HEK293 (cell line): ENCODE measurements at regions not wholly inside any gene's neighbourhood (a gene's known extent, or its start where the extent isn't known, plus 50 kb on each side); places are given as distances from the start of the nearest gene placed in this dataset.
A peak's percentile ranks its signal among the peaks of the same experiment; 100 is the strongest.

Experiments used
- EGR2 ChIP-seq: fragments of 450-650 bp; formaldehyde crosslinking; IDR thresholded peaks from 2 replicates; pipeline ENCODE4 v1.5.1; 2016; ENCODE audit warnings: low read depth, missing biosample characterization, missing genetic modification characterization
- KLF1 ChIP-seq: fragments of 450-650 bp; formaldehyde crosslinking; IDR thresholded peaks from 2 replicates; pipeline ENCODE4 v1.5.1; 2016; ENCODE audit warnings: missing biosample characterization, missing genetic modification characterization
- PBX3 ChIP-seq: sonication (generic); formaldehyde crosslinking; IDR thresholded peaks from 2 replicates; pipeline ENCODE4 v1.8.1; 2022; ENCODE audit warnings: mild to moderate bottlenecking, moderate library complexity, missing genetic modification reagents
- REST ChIP-seq: fragments of 450-650 bp; formaldehyde crosslinking; IDR thresholded peaks from 2 replicates; pipeline ENCODE4 v1.5.1; 2016; ENCODE audit warnings: missing biosample characterization, missing genetic modification characterization
- ZBTB8A ChIP-seq: fragments of 450-650 bp; formaldehyde crosslinking; IDR thresholded peaks from 2 replicates; pipeline ENCODE4 v1.5.1; 2016; ENCODE audit warnings: missing biosample characterization, missing genetic modification characterization
- ZNF10 ChIP-seq: fragments of 450-650 bp; formaldehyde crosslinking; IDR thresholded peaks from 2 replicates; pipeline ENCODE4 v1.5.1; 2017; ENCODE audit warnings: missing biosample characterization, missing genetic modification characterization
- ZNF133 ChIP-seq: fragments of 450-650 bp; formaldehyde crosslinking; IDR thresholded peaks from 2 replicates; pipeline ENCODE4 v1.5.1; 2016; ENCODE audit warnings: missing biosample characterization, missing genetic modification characterization
- ZNF148 ChIP-seq: fragments of 450-650 bp; formaldehyde crosslinking; IDR thresholded peaks from 2 replicates; pipeline ENCODE4 v1.5.0; 2017; ENCODE audit warnings: missing biosample characterization, missing genetic modification characterization, borderline replicate concordance
- ZNF221 ChIP-seq: fragments of 450-650 bp; formaldehyde crosslinking; IDR thresholded peaks from 2 replicates; pipeline ENCODE4 v1.5.1; 2017; ENCODE audit warnings: missing biosample characterization, missing genetic modification characterization, borderline replicate concordance
- ZNF23 ChIP-seq: fragments of 450-650 bp; formaldehyde crosslinking; IDR thresholded peaks from 2 replicates; pipeline ENCODE4 v1.5.1; 2016; ENCODE audit warnings: missing biosample characterization, missing genetic modification characterization, borderline replicate concordance
- ZNF248 ChIP-seq: fragments of 450-650 bp; formaldehyde crosslinking; IDR thresholded peaks from 2 replicates; pipeline ENCODE4 v1.5.1; 2017; ENCODE audit warnings: missing biosample characterization, missing genetic modification characterization
- ZNF274 ChIP-seq, 2 experiments: fragments of 200-500 bp in 1 of 2; fragments of 450-650 bp in 1 of 2; sonication (Bioruptor generic) in 1 of 2; formaldehyde crosslinking in 1 of 2; IDR thresholded peaks; 2 replicates each; pipeline versions ENCODE4 v1.5.1 to v1.6.1; 2014 to 2016; ENCODE audit warnings: borderline replicate concordance in 1 of 2, inconsistent platforms in 1 of 2, low read length in 1 of 2, missing biosample characterization in 1 of 2, missing genetic modification characterization in 1 of 2
- ZNF292 ChIP-seq: fragments of 450-650 bp; formaldehyde crosslinking; IDR thresholded peaks from 2 replicates; pipeline ENCODE4 v1.5.1; 2016; ENCODE audit warnings: low read depth, missing biosample characterization, missing genetic modification characterization, borderline replicate concordance
- ZNF335 ChIP-seq: fragments of 450-650 bp; formaldehyde crosslinking; conservative IDR thresholded peaks from 2 replicates; pipeline ENCODE4 v1.5.1; 2016; ENCODE audit warnings: missing biosample characterization, missing genetic modification characterization
- ZNF37A ChIP-seq: fragments of 450-650 bp; IDR thresholded peaks from 2 replicates; pipeline ENCODE4 v1.5.1; 2018; ENCODE audit warnings: missing biosample characterization, missing genetic modification characterization
- ZNF501 ChIP-seq: fragments of 450-650 bp; formaldehyde crosslinking; IDR thresholded peaks from 2 replicates; pipeline ENCODE4 v1.5.1; 2016; ENCODE audit warnings: missing biosample characterization, missing genetic modification characterization
- ZNF521 ChIP-seq: fragments of 450-650 bp; formaldehyde crosslinking; IDR thresholded peaks from 2 replicates; pipeline ENCODE4 v1.5.1; 2017; ENCODE audit warnings: missing biosample characterization, mild to moderate bottlenecking, missing genetic modification characterization
- ZNF529 ChIP-seq: fragments of 450-650 bp; formaldehyde crosslinking; IDR thresholded peaks from 2 replicates; pipeline ENCODE4 v1.5.1; 2017; ENCODE audit warnings: missing genetic modification characterization, missing biosample characterization; ENCODE audit not compliant: insufficient replicate concordance
- ZNF548 ChIP-seq: fragments of 450-650 bp; formaldehyde crosslinking; IDR thresholded peaks from 2 replicates; pipeline ENCODE4 v1.5.1; 2016; ENCODE audit warnings: missing biosample characterization, missing genetic modification characterization
- ZNF776 ChIP-seq: fragments of 450-650 bp; formaldehyde crosslinking; IDR thresholded peaks from 2 replicates; pipeline ENCODE4 v1.5.0; 2017; ENCODE audit warnings: missing biosample characterization, missing genetic modification characterization, borderline replicate concordance
- TF ChIP-seq, protein P1 (sequence below): fragments of 450-650 bp; IDR thresholded peaks from 2 replicates; pipeline ENCODE4 v1.5.1; 2018; ENCODE audit warnings: missing biosample characterization, missing genetic modification characterization
- TF ChIP-seq, protein P2 (sequence below): fragments of 450-650 bp; formaldehyde crosslinking; IDR thresholded peaks from 2 replicates; pipeline ENCODE4 v1.5.1; 2016; ENCODE audit warnings: missing biosample characterization, missing genetic modification characterization
- TF ChIP-seq, protein P3 (sequence below): fragments of 450-650 bp; formaldehyde crosslinking; IDR thresholded peaks from 2 replicates; pipeline ENCODE4 v1.5.1; 2016; ENCODE audit warnings: missing biosample characterization, missing genetic modification characterization

GRCh38 chr1:201593200-201593921 lies 54.4 kb downstream of the NAV1 start (continued):
- TF ChIP-seq ZNF10 (tag by site-specific recombination), result no peak
- 0 out of 2 replicates have a peak, but pooled peaks have one; percentile 8 for TF ChIP-seq ZNF548 (tag by site-specific recombination)
- no peak for TF ChIP-seq ZNF37A (tag by site-specific recombination)
- TF ChIP-seq KLF1 (tag by site-specific recombination), result no peak
- no peak for TF ChIP-seq EGR2 (tag by site-specific recombination)
- TF ChIP-seq ZNF335, result peak; percentile 62
- no peak for TF ChIP-seq ZNF23
- TF ChIP-seq ZBTB8A (tag by site-specific recombination), result peak; percentile 56
- no peak for TF ChIP-seq ZNF501
- no peak for TF ChIP-seq ZNF274 (IDR thresholded peaks at IDR 0.05; ENCODE audit: low read length)
- no peak for TF ChIP-seq ZNF274 (tag by site-specific recombination; IDR thresholded peaks at IDR 0.05; ENCODE audit: borderline replicate concordance)
- TF ChIP-seq ZNF521 (tag by site-specific recombination), result no peak
- no peak for TF ChIP-seq ZNF776
- TF ChIP-seq ZNF248, result no peak
- TF ChIP-seq, protein P1, sequence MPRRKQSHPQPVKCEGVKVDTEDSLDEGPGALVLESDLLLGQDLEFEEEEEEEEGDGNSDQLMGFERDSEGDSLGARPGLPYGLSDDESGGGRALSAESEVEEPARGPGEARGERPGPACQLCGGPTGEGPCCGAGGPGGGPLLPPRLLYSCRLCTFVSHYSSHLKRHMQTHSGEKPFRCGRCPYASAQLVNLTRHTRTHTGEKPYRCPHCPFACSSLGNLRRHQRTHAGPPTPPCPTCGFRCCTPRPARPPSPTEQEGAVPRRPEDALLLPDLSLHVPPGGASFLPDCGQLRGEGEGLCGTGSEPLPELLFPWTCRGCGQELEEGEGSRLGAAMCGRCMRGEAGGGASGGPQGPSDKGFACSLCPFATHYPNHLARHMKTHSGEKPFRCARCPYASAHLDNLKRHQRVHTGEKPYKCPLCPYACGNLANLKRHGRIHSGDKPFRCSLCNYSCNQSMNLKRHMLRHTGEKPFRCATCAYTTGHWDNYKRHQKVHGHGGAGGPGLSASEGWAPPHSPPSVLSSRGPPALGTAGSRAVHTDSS (tag by site-specific recombination), result peak; percentile 14; the same call in 1 of the 2 replicates
- peak; percentile 29 for TF ChIP-seq REST (tag by site-specific recombination)
- no peak; the same call in 1 of the 2 replicates for TF ChIP-seq ZNF221
- no peak for TF ChIP-seq ZNF529 (tag by site-specific recombination)
- TF ChIP-seq, protein P2, sequence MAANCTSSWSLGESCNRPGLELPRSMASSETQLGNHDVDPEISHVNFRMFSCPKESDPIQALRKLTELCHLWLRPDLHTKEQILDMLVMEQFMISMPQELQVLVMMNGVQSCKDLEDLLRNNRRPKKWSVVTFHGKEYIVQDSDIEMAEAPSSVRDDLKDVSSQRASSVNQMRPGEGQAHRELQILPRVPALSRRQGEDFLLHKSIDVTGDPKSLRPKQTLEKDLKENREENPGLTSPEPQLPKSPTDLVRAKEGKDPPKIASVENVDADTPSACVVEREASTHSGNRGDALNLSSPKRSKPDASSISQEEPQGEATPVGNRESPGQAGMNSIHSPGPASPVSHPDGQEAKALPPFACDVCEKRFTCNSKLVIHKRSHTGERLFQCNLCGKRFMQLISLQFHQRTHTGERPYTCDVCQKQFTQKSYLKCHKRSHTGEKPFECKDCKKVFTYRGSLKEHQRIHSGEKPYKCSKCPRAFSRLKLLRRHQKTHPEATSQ, result no peak
- TF ChIP-seq ZNF292 (tag by site-specific recombination), result no peak
- no peak for TF ChIP-seq PBX3 (CRISPR knock-in tag)
- no peak for TF ChIP-seq ZNF148
- peak; percentile 7; the same call in 1 of the 2 replicates for TF ChIP-seq ZNF133 (tag by site-specific recombination)
- TF ChIP-seq, protein P3, sequence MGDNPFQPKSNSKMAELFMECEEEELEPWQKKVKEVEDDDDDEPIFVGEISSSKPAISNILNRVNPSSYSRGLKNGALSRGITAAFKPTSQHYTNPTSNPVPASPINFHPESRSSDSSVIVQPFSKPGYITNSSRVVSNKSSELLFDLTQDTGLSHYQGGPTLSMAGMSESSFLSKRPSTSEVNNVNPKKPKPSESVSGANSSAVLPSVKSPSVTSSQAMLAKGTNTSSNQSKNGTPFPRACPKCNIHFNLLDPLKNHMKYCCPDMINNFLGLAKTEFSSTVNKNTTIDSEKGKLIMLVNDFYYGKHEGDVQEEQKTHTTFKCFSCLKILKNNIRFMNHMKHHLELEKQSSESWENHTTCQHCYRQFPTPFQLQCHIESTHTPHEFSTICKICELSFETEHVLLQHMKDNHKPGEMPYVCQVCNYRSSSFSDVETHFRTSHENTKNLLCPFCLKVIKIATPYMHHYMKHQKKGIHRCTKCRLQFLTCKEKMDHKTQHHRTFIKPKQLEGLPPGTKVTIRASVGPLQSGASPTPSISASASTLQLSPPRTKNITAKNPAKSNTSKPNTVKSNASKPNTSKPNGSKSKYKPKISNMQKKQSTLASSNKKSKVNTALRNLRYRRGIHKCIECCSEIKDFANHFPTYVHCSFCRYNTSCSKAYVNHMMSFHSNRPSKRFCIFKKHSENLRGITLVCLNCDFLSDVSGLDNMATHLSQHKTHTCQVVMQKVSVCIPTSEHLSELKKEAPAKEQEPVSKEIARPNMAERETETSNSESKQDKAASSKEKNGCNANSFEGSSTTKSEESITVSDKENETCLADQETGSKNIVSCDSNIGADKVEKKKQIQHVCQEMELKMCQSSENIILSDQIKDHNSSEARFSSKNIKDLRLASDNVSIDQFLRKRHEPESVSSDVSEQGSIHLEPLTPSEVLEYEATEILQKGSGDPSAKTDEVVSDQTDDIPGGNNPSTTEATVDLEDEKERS (tag by site-specific recombination), result no peak
